Activated CD4-positive, CD25-positive, alpha-beta regulatory T cell (primary cell): ENCODE measurements at regions not wholly inside any gene's neighbourhood (a gene's known extent, or its start where the extent isn't known, plus 50 kb on each side); places are given as distances from the start of the nearest gene placed in this dataset.

Experiments
- DNase-seq, 4 experiments: peaks; one replicate each; lab custom pipeline; 2025; lab: John Stamatoyannopoulos, UW

DNA sequence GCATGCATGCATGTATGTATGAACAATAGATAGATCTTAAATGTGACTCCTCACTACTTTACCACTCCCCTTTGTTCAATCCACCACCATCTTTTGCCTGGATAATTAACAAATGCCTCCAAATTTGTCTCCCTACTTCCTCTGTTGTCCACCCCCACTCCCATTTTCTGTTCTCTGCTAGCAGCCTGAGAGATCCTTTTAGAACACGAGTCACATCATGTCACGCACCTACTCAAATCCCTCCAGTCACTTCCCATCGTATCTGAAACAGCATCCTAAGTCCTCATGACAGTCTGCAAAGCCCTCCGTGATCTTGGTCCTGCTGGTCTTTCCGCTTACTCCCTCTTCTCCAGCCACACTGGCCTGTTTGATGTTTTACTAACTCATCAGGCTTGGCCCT is 527.3 kb downstream of the EPHA4 start:
- no peak for DNase-seq

DNA sequence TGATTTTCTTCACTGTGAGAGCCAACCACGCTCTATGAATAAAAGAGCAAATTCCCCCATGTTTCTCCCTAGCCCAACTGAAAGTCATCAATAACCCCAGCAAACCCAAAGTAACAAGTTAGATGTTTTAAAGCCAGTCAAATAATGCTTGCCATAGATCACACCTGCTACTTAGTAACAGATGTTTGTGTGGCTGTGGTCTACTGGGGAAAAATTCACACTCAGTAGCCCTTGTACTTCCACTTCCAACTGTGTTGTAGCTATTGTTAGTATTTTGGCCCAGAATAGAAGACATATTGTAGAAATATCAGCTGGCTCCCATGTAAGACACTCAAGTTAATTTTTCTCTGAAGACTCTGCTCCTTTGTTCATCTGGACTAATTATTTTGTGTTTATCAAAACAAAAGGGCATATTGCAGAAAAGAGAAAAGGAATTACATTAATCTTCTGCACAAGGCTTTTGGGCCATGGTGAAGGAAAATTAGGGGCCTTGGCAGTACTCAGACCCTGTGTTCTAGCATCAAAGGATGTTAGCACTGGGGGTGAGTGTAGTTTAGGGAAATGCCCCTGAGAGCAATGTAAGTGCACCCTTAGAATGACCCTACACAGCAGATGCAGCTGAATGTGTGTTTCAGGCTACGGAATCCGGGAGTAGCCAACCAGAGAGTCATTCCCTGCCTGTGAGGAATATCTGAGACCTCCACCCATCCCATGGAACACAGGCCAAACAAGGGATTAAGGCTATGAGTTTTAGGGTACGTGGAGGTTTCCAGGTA is 521.9 kb downstream of the EPHA4 start:
- no peak for DNase-seq

DNA sequence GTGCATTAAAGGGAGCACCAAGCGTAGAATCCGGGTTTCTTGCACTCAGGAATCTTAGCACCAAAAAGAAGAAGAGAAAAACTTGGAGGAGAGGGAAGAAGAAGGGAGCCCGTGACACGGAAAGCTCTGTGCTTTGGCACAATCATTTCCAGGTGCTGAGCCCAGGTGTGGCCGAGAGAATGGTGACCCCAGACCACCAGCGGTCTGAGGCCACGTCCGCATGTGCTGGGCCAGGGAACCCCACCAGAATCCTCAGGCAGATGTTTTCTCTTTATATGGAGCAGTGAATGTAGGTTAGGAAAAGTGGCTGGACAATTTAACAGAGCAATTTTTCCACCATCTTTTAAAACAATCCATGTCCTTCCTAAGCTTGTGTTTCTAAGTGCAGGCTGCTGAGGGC is 520.9 kb downstream of the EPHA4 start:
- DNase-seq, result no peak

- no peak for DNase-seq
These were observed 511.7 kb downstream of the EPHA4 start for GRCh38 chr2:221060376-221060775.

- DNase-seq, result no peak
These were observed 508.5 kb downstream of the EPHA4 start for GRCh38 chr2:221063568-221063967.

GRCh38 chr2:221064058-221064854 is 507.8 kb downstream of the EPHA4 start:
- DNase-seq, result no peak

- no peak for DNase-seq
These were observed 507.2 kb downstream of the EPHA4 start for GRCh38 chr2:221064880-221065279.

DNA sequence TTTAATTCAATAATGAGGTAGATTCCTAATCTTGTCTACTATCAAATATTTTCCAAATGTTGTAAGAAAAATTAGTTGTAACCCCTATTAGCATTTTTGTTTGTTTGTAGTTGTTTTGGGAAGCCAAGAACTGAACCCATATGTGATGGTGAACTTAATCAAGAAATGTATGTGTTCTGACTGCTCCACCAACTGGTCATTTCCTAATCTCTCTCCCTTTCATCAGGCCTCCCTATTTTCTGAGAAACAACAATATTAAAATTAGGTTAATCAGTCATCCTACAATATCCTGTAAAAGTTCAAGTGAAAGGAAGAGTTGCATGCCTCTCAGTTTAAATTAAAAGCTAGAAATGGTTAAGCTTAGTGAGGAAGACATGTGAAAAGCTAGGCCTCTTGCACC is 504.0 kb downstream of the EPHA4 start:
- DNase-seq, result no peak

- DNase-seq, result no peak
These were observed 502.0 kb downstream of the EPHA4 start for GRCh38 chr2:221070106-221070505.

DNA sequence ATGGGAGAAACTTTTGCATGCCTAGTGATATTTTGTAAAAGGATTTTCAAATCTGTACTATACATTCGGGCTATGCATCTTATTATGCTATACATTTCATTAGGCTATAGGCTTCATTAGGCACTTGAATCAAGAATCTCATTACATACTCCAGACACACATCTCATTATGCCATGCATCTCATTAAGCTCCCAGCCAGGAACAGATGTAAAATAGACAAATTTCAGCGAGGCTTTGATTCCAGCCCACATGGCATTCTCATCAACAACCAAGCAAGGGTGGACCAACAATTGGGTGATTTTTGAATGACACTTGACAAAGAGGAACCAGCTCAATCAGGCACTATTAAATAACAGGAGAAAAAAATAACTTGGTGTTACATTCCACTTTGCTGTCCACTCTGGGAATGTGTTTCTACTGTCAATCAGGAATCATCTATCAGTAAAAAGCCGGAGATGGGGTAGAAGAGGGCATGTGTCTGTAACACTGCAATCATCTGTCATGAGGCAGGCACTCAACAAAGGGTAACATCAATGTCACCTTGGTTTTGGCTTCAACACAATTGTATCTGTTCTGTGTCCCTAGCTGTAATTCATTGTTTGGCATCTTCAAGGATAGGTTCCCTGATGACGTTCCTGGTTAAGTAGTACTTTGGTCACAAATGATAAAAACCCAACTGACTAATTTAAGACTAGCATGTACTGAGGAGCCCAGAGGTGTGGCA is 498.6 kb downstream of the EPHA4 start:
- no peak for DNase-seq

- no peak for DNase-seq
These were observed 497.9 kb downstream of the EPHA4 start for GRCh38 chr2:221074238-221074637.

DNA sequence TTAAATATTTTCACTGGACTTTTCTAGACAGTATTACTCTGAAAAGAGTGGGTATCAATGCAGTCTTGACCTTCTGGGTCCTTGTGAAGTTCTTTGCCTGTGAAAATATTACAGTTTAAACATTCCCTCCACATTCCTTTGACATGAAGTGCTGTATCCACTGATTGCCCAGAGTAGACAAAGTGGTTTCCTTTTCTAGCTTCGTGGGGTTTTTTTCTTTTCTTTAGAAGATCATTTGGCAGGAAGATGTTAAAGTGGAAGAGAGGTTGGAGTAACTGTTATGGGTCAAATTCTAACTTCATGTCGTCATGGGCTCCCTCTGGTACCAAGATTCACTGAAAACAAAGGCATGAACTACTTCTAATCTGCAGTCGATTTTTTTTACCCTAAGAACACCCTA is 496.9 kb downstream of the EPHA4 start:
- no peak for DNase-seq

DNA sequence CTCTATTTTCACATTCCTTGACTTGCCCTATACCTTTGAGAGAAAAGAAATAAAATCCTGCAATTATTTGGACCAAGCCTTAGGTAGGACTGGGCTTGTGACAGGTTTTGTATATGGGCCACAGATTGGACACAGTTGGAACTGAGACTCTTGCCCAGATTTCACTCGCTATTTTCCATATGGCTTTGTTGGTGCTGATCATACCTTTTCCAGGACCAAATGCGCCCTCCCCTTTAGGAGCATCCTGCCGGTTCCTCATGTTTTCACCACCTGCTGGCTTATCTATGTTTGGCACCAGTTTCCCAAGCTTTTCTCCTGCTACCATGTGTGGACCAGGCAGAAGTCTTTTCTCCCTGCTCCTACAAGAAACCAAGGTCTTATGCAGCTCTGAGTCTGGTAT is 494.9 kb downstream of the EPHA4 start:
- no peak for DNase-seq

- no peak for DNase-seq
These were observed 494.3 kb downstream of the EPHA4 start for GRCh38 chr2:221077799-221078198.

DNA sequence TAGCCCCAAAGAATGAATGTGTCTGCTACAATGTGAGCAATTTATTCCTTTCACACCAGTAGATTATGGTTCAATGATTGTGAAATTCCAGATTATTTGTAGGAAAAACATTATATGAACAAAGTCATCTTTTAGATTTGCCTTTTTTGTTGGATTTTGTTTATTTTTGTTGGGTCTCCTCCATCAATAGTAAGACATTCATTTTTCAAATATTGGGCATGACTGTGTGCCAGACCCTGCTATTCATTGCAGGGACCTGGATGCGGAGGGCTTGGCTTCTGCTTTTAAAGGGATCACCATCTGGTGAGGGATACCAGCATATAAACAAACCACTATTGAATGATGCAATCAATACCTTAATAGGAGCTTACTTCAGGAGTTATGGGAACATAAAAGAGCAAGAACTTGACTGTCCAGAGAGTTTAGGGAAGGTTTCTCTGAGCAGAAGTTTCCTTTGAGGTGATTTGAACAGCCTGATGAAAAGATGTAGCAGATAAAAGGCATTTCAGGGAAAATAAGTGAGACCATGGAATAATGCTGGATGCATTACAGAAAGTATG is 486.7 kb downstream of the EPHA4 start:
- DNase-seq, result no peak

GRCh38 chr2:221085936-221086335 is 486.2 kb downstream of the EPHA4 start:
- DNase-seq, result no peak

DNA sequence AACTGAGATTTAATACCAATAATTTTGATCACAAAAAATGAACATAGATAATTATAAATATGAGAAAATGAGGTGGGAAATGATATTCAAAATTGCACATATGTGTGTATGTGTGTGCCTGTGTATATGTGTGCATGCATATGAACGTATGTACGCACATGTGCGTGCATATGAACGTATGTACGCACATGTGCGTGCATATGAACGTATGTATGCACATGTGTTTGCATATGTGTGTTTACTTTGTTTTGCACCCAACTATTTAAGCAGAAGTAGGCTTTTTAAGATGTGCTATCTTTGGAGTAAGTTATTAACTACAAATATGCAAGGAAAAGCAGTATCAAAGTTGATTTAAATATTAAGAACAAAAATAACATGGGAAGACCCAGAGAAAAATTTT is 484.3 kb downstream of the EPHA4 start:
- no peak for DNase-seq

- no peak for DNase-seq
These were observed 483.6 kb downstream of the EPHA4 start for GRCh38 chr2:221088506-221088905.

- no peak for DNase-seq
These were observed 476.7 kb downstream of the EPHA4 start for GRCh38 chr2:221095356-221095755.

- DNase-seq, result no peak
These were observed 475.2 kb downstream of the EPHA4 start for GRCh38 chr2:221096706-221097567.

DNA sequence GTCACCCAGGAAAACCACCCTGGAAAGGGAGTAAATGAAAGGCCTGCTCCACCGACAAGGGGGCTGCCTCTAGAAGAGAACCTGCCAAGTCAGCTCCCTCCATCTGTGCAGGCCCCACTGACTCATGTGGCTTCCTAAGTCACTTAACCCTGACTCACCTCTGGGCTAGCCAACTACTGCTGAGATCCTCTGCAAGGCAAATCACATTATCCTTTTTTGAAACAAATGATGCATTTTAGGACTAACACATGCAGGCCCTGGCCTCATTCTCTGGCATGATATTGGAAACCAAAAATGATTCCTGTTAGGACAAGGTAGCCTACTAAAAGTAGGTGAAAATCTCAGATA is 474.6 kb downstream of the EPHA4 start:
- no peak for DNase-seq

DNA sequence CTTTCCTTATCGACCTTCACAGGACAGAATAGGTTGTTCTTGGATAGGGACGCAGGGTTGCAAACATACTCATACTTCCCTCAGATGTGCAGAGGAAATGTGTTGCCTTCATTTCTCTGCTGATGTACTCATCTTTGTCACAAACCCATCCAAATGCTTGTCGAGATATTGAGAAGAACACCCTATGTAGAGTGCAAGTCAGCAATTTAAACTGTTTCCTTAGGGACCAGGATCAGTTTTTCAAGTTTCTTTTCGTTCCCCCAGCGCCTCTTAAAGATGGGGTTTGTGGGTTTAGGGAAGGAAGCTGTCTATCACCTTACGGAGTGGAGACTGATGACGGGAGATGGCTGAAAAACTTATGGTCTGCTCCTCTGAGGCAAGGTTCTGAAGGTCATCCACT is 474.2 kb downstream of the EPHA4 start:
- no peak for DNase-seq
